CD4-positive, CD25-positive, alpha-beta regulatory T cell (primary cell): ENCODE measurements at regions not wholly inside any gene's neighbourhood (a gene's known extent, or its start where the extent isn't known, plus 50 kb on each side); places are given as distances from the start of the nearest gene placed in this dataset.

ENCODE experiments used
- ATAC-seq, 2 donors: fragments of 150-1000 bp; cut with Tn5 transposase; one replicate each; pipeline ENCODE4 v1.10.0; 2021; ENCODE audit warnings: low read depth in 2 of 2, moderate number of reproducible peaks in 2 of 2, moderate library complexity in 1 of 2
- DNase-seq, 3 donors: peaks; one replicate each; pipeline versions ENCODE4 v3.0.0 to v3.0.0-alpha.2; 2012 to 2022; ENCODE audit warnings: mixed read lengths in 1 of 3
- H3K27ac ChIP-seq: one replicate; pipeline ENCODE4 v1.7.0; 2013; ENCODE audit warnings: mild to moderate bottlenecking, low read length; ENCODE audit not compliant: insufficient read depth, poor library complexity, severe bottlenecking
- H3K27me3 ChIP-seq: one replicate; pipeline ENCODE4 v1.7.0; 2013; ENCODE audit warnings: low read length; ENCODE audit not compliant: control insufficient read depth, insufficient read depth
- H3K36me3 ChIP-seq: one replicate; pipeline ENCODE4 v1.7.0; 2013; ENCODE audit warnings: mild to moderate bottlenecking, low read length, moderate library complexity; ENCODE audit not compliant: control insufficient read depth, insufficient read depth
- H3K4me1 ChIP-seq: 2 replicates; pipeline ENCODE4 v1.7.0; 2013; ENCODE audit warnings: mild to moderate bottlenecking, low read length; ENCODE audit not compliant: insufficient read depth, control insufficient read depth, poor library complexity, severe bottlenecking
- H3K4me3 ChIP-seq: one replicate; pipeline ENCODE4 v1.7.0; 2013; ENCODE audit warnings: low read depth, mild to moderate bottlenecking, low read length, moderate library complexity
- H3K9me3 ChIP-seq, 2 experiments: 1 replicate in 1 of 2; 2 replicates in 1 of 2; pipeline ENCODE4 v1.7.0; 2013; ENCODE audit warnings: low read length in 2 of 2, mild to moderate bottlenecking in 1 of 2, moderate library complexity in 1 of 2; ENCODE audit not compliant: control insufficient read depth in 2 of 2
- H3K27ac Mint-ChIP-seq, 3 donors: one replicate each; pipeline ENCODE4 v1.8.0; 2020 to 2022; ENCODE audit warnings: mild to moderate bottlenecking in 3 of 3, mixed read lengths in 3 of 3, moderate library complexity in 2 of 3
- H3K27me3 Mint-ChIP-seq: one replicate; pipeline ENCODE4 v1.8.0; 2022; ENCODE audit warnings: mild to moderate bottlenecking, mixed read lengths
- H3K36me3 Mint-ChIP-seq: one replicate; pipeline ENCODE4 v1.8.0; 2020; ENCODE audit warnings: mixed read lengths
- H3K4me1 Mint-ChIP-seq, 4 donors: one replicate each; pipeline ENCODE4 v1.8.0; 2020 to 2022; ENCODE audit warnings: mixed read lengths in 4 of 4, mild to moderate bottlenecking in 1 of 4
- H3K4me3 Mint-ChIP-seq, 4 donors: one replicate each; pipeline ENCODE4 v1.8.0; 2020 to 2022; ENCODE audit warnings: mild to moderate bottlenecking in 4 of 4, mixed read lengths in 4 of 4, moderate library complexity in 3 of 4
- H3K9me3 Mint-ChIP-seq, 7 donors: one replicate each; pipeline ENCODE4 v1.8.0; 2020 to 2022; ENCODE audit warnings: mixed read lengths in 7 of 7, mild to moderate bottlenecking in 3 of 7, moderate library complexity in 2 of 7

DNA sequence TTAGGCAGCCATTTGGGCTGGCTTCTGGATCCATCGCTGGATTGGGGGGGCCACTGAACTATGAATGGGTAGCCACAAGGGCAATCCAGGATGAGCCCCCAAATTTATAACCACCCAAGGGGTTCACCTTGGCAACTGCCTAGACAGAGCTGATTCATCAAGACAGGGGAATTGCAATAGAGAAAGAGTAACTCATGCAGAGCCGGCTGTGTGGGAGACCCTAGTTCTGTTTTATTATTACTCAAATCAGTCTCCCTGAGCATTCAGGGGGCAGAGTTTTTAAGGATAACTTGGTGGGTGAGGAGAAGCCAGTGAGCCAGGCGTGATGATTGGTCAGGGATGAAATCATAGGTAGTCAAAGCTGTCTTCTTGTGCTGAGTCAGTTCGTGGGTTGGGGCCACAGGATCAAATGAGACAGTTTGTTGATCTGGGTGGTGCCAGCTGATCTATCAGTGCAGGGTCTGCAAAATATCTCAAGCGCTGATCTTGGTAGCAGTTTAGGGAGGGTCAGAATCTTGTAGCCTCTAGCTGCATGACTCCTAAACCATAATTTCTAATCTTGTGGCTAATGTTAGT is 57.9 kb downstream of the DNAJB9 start:
- DNase-seq (no peak), ATAC-seq (no peak)
- Histone ChIP-seq H3K36me3 (no peaks in the 10 kb centered on the region), H3K27me3 (no peaks in the 10 kb centered on the region), H3K4me3 (no peak overlapping the region), H3K4me1 (no peaks in the 10 kb centered on the region), H3K27ac (no peak overlapping the region), H3K9me3 (no peaks in the 10 kb centered on the region)
- H3K4me3 Mint-ChIP-seq, result no peak overlapping the region
- H3K36me3 Mint-ChIP-seq, result no peaks in the 10 kb centered on the region
- H3K4me1 Mint-ChIP-seq, result no peaks in the 10 kb centered on the region
- H3K27ac Mint-ChIP-seq, result no peak overlapping the region
- peaks cover 16% of the 10 kb centered on the region for H3K27me3 Mint-ChIP-seq
- peaks cover 0 to 1% (median 0%) of the 10 kb centered on the region in 7 donors for H3K9me3 Mint-ChIP-seq

DNA sequence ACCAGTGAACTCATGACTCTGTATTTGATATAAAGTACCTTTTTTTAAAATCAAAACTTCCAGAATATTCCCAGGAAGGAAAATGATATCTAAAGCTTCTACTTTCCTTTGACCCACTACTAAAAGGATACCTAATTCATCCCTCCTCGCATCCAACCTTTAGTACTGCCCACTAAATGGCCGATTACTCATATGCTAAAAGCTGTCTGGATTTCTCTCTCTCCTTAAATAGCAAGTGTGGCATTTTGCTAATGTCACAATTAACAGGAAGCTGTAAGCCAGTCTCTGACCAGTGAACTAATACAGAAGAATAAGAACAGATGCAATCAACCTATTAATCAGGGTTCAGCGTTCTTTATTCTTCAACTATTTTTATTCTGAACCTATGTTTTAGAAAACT is 59.0 kb downstream of the DNAJB9 start:
- ATAC-seq (no peak), DNase-seq (no peak)
- Mint-ChIP-seq H3K36me3 (no peaks in the 10 kb centered on the region), H3K4me3 (no peak overlapping the region), H3K27ac (no peak overlapping the region), H3K9me3 (peaks cover 0 to 1% (median 0%) of the 10 kb centered on the region in 7 donors), H3K4me1 (no peaks in the 10 kb centered on the region), H3K27me3 (peaks cover 16% of the 10 kb centered on the region)
- no peaks in the 10 kb centered on the region for H3K36me3 ChIP-seq
- no peak overlapping the region for H3K27ac ChIP-seq
- no peaks in the 10 kb centered on the region for H3K9me3 ChIP-seq
- H3K27me3 ChIP-seq, result no peaks in the 10 kb centered on the region
- no peak overlapping the region for H3K4me3 ChIP-seq
- H3K4me1 ChIP-seq, result no peaks in the 10 kb centered on the region

DNA sequence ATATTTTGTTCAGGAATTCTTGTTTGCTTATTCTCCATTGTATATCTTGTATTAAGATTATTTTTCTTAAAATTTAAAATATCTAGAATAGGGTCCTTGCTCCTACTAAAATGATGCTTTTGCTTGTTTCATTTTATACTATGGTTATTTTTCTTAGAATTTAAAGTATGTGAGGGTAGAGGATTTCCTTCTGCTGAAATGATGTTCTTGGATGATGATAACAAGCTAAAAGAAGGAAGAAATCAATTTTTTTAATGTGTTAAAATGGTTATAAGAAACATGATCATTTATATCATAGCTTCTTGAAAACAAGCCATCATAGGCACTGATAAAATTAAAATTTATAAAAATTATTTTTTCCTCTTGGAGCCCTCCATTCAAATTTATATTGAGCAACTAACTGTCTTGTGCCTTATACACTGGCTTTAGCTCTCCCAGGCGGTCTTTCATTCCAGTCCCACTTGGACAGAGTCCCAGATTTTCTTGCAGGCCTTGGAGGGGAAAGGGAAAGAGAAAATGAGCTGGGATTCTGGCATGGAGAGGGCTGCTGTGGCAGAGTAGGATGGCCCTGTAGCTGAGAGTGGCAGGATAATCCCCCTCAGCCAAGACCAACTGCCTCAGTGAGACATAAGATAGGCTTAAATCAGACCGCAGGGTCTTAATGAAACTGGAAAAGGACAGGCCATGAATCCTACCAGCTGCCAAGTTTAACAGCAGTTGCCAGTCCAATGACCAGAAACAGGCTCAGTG is 60.2 kb downstream of the DNAJB9 start:
- Histone ChIP-seq H3K27me3 (no peaks in the 10 kb centered on the region), H3K36me3 (no peaks in the 10 kb centered on the region), H3K9me3 (no peaks in the 10 kb centered on the region), H3K4me3 (no peak overlapping the region), H3K4me1 (no peaks in the 10 kb centered on the region), H3K27ac (no peak overlapping the region)
- peaks cover 0 to 1% (median 0%) of the 10 kb centered on the region in 7 donors for H3K9me3 Mint-ChIP-seq
- DNase-seq (no peak), ATAC-seq (no peak)
- H3K27ac Mint-ChIP-seq, result no peak overlapping the region
- H3K4me1 Mint-ChIP-seq, result no peaks in the 10 kb centered on the region
- H3K4me3 Mint-ChIP-seq, result no peak overlapping the region
- no peaks in the 10 kb centered on the region for H3K36me3 Mint-ChIP-seq
- peaks cover 9% of the 10 kb centered on the region for H3K27me3 Mint-ChIP-seq

DNA sequence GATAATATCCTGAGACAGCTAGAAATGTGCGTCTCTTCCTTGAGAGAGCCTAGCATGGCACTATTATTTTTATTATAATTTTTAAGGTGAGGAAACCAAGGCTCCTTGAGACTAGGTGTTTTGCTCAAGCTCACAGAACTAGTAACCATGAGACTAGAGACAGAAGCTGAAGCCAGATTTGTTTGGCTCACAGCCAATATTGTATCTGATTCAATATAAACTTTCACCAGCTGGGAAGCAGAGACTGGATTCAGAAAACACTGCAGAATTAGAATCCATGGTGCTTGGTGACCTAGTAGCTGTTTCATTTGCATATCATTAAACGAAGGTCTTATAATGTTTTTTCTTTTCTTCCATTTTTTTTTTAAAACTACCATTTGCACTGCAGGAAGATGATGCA is 64.4 kb downstream of the DNAJB9 start:
- Mint-ChIP-seq H3K4me1 (no peaks in the 10 kb centered on the region), H3K27ac (no peak overlapping the region), H3K4me3 (no peak overlapping the region), H3K9me3 (peaks cover 0 to 1% (median 0%) of the 10 kb centered on the region in 7 donors), H3K36me3 (no peaks in the 10 kb centered on the region), H3K27me3 (peaks cover 10% of the 10 kb centered on the region)
- no peaks in the 10 kb centered on the region for H3K4me1 ChIP-seq
- H3K9me3 ChIP-seq, result no peaks in the 10 kb centered on the region
- DNase-seq (no peak), ATAC-seq (no peak)
- H3K4me3 ChIP-seq, result no peak overlapping the region
- no peaks in the 10 kb centered on the region for H3K27me3 ChIP-seq
- H3K36me3 ChIP-seq, result no peaks in the 10 kb centered on the region
- H3K27ac ChIP-seq, result no peak overlapping the region

DNA sequence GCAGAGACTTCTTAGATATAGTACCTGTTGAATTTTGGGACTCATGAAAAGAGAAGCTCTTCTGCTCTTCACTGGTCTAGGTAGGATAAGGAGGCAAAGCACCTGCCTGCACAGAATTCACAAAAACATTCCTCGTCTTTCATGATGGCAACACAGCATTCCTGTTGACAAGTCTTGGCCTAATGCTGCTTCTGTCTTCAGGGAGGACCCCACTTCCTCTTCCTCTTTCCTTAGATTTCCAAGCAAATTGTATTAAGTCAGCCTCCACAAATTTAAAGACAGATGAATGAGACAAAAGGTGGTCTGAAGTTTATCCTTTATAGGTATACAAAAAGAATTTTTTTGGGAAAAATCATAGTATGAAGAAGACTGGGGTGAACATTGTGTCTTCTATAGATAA is 64.9 kb downstream of the DNAJB9 start:
- Histone ChIP-seq H3K27me3 (no peaks in the 10 kb centered on the region), H3K36me3 (no peaks in the 10 kb centered on the region), H3K27ac (no peak overlapping the region), H3K4me3 (no peak overlapping the region), H3K9me3 (no peaks in the 10 kb centered on the region), H3K4me1 (no peaks in the 10 kb centered on the region)
- DNase-seq (no peak), ATAC-seq (no peak)
- Mint-ChIP-seq H3K4me3 (no peak overlapping the region), H3K4me1 (no peaks in the 10 kb centered on the region), H3K27me3 (peaks cover 10% of the 10 kb centered on the region), H3K9me3 (peaks cover 0 to 1% (median 0%) of the 10 kb centered on the region in 7 donors), H3K36me3 (no peaks in the 10 kb centered on the region), H3K27ac (no peak overlapping the region)

DNA sequence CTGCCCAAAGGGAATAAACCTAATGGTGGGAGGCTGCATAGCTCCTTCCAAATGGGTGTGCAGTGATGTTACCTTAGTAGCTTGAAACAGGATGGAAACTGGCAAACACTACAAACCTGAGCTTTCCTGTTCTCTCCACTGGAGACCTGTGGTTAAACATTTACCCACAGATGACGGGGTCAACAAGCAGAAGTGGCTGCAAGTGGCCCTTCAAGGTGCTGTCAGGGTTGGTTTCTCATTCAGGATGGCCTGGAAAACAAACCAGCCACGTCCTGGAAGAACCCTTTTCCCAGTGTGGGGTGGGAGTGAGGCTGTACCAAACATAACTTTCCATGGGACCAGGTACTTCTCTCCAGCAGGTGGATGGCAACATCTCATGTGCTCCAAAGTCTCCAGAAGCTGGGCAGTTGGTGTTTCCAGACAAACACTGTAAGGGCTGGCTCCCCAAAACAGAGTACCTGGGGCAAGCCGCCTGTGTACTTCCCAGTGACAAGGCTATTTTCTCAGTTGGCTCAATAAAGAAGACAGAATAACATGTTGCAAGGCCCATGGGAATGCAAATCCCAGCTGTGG is 67.5 kb downstream of the DNAJB9 start:
- H3K27me3 Mint-ChIP-seq, result peaks cover 6% of the 10 kb centered on the region
- peaks cover 0 to 2% (median 0%) of the 10 kb centered on the region in 7 donors for H3K9me3 Mint-ChIP-seq
- DNase-seq, result no peak
- Histone ChIP-seq H3K27ac (no peak overlapping the region), H3K4me1 (no peaks in the 10 kb centered on the region), H3K9me3 (no peaks in the 10 kb centered on the region), H3K27me3 (no peaks in the 10 kb centered on the region), H3K4me3 (no peak overlapping the region), H3K36me3 (no peaks in the 10 kb centered on the region)
- no peak for ATAC-seq
- no peaks in the 10 kb centered on the region for H3K36me3 Mint-ChIP-seq
- H3K4me1 Mint-ChIP-seq, result no peaks in the 10 kb centered on the region
- no peak overlapping the region for H3K27ac Mint-ChIP-seq
- H3K4me3 Mint-ChIP-seq, result no peak overlapping the region

DNA sequence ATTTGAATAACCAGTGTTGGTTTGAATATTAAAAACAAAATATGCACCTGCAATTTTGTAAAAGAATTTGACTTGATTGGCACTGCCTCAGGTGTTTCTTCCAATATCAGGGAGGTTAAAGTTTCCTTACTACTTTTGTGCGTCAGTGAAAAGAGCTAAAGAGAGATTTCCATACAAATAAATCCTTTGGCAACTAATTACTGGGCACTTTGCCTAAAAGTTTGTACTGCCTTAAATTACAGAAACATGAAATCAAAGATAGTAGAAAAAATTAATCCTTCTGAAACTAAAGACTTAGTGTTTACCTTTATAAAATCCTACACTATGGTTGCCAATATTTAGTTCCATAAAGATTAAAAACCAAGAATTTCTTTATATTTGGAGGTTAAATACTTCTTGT is 72.5 kb downstream of the DNAJB9 start:
- Mint-ChIP-seq H3K4me1 (no peaks in the 10 kb centered on the region), H3K27me3 (peaks cover 6% of the 10 kb centered on the region)
- H3K27ac ChIP-seq, result no peak overlapping the region

DNA sequence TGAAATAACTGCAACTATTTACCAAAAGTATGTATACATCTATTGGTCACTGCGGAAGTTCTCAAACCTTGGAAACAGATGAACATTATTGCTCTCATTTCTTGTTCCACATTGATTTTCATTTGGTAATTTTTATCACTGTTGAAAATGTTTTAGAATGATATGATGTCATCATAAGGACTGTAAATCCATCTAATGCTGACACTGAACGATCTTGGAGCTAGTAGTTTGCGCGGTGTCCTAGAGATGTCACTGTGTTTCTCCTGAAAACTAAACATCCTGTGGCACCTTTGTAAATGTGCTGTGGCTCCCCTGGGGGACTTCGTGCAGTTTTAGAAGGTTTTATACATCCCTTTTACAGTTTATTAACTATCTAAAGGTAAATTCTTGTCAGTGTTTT is 73.5 kb downstream of the DNAJB9 start:
- H3K4me3 Mint-ChIP-seq, result no peak overlapping the region
- H3K27ac Mint-ChIP-seq, result no peak overlapping the region
- DNase-seq (no peak), ATAC-seq (no peak)
- Histone ChIP-seq H3K4me3 (no peak overlapping the region), H3K4me1 (no peaks in the 10 kb centered on the region), H3K36me3 (no peaks in the 10 kb centered on the region), H3K27me3 (no peaks in the 10 kb centered on the region), H3K27ac (no peak overlapping the region), H3K9me3 (no peaks in the 10 kb centered on the region)
- H3K27me3 Mint-ChIP-seq, result peaks cover 6% of the 10 kb centered on the region
- no peaks in the 10 kb centered on the region for H3K4me1 Mint-ChIP-seq
- H3K9me3 Mint-ChIP-seq, result peaks cover 0 to 2% (median 0%) of the 10 kb centered on the region in 7 donors
- no peaks in the 10 kb centered on the region for H3K36me3 Mint-ChIP-seq

More for the DNA sequence above, 72.5 kb downstream of the DNAJB9 start:
- no peaks in the 10 kb centered on the region for H3K27me3 ChIP-seq
- H3K4me1 ChIP-seq, result no peaks in the 10 kb centered on the region
- no peak for DNase-seq
- Mint-ChIP-seq H3K36me3 (no peaks in the 10 kb centered on the region), H3K27ac (no peak overlapping the region), H3K4me3 (no peak overlapping the region), H3K9me3 (peaks cover 0 to 2% (median 0%) of the 10 kb centered on the region in 7 donors)
- H3K9me3 ChIP-seq, result no peaks in the 10 kb centered on the region
- no peak overlapping the region for H3K4me3 ChIP-seq
- no peaks in the 10 kb centered on the region for H3K36me3 ChIP-seq
- no peak for ATAC-seq
